Heart right ventricle (tissue), 16 donors: ENCODE measurements at regions not wholly inside any gene's neighbourhood (a gene's known extent, or its start where the extent isn't known, plus 50 kb on each side); places are given as distances from the start of the nearest gene placed in this dataset.

Experiments used
- ATAC-seq, 8 donors: fragments of 200-7000 bp; cut with Tn5 transposase; one replicate each; pipeline ENCODE4 v1.9.1; 2020; ENCODE audit warnings: mild to moderate bottlenecking in 8 of 8, moderate library complexity in 8 of 8, moderate number of reproducible peaks in 1 of 8
- DNase-seq, 2 donors: peaks; one replicate each; pipeline ENCODE4 v3.0.0-alpha.2; 2020
- H3K27ac ChIP-seq, 10 donors: fragments of 200-600 bp; sonication (generic) in 2 of 10; one replicate each; pipeline versions ENCODE4 v1.5.0 to v1.8.0; 2020 to 2022; ENCODE audit warnings: mild to moderate bottlenecking in 3 of 10
- H3K27me3 ChIP-seq, 7 donors: fragments of 200-600 bp; one replicate each; pipeline ENCODE4 v1.8.0; 2021 to 2022; ENCODE audit warnings: mild to moderate bottlenecking in 2 of 7
- H3K36me3 ChIP-seq, 9 donors: fragments of 200-600 bp; sonication (generic) in 1 of 9; one replicate each; pipeline versions ENCODE4 v1.5.0 to v1.8.0; 2020 to 2022; ENCODE audit warnings: mild to moderate bottlenecking in 2 of 9
- H3K4me1 ChIP-seq, 9 donors: fragments of 200-600 bp; sonication (generic) in 1 of 9; one replicate each; pipeline versions ENCODE4 v1.5.0 to v1.8.0; 2020 to 2022; ENCODE audit warnings: mild to moderate bottlenecking in 4 of 9
- H3K4me3 ChIP-seq, 10 donors: fragments of 200-600 bp; sonication (generic) in 2 of 10; one replicate each; pipeline versions ENCODE4 v1.5.0 to v1.8.0; 2020 to 2022; ENCODE audit warnings: mild to moderate bottlenecking in 7 of 10, moderate library complexity in 2 of 10
- H3K9me3 ChIP-seq, 11 donors: fragments of 200-600 bp in 10 of 11; sonication (generic) in 2 of 11; one replicate each; pipeline versions ENCODE4 v1.5.0 to v1.8.0; 2013 to 2022; ENCODE audit warnings: mild to moderate bottlenecking in 2 of 11, control low read depth in 1 of 11, moderate library complexity in 1 of 11
- WGBS, 2 donors: extraction: QIAGEN DNeasy Blood & Tissue Kit; methylation state at CpG; one replicate each; pipeline ENCODE4 v1.1.7; 2013; ENCODE audit warnings: inconsistent platforms in 1 of 2; 5-methylcytosine and 5-hydroxymethylcytosine counted together
- intact Hi-C, 10 donors: fragments of 100-400 bp; cut with DNase I; formaldehyde crosslinking; loops; one replicate each; pipeline versions ENCODE4 v1.11.1 to v1.14.2; 2022
- TF ChIP-seq, protein P1 (sequence below), 9 donors: fragments of 200-600 bp; sonication (generic) in 2 of 9; IDR thresholded peaks; one replicate each; pipeline versions ENCODE4 v1.5.0 to v1.8.0; 2021 to 2022; ENCODE audit warnings: antibody characterized with exemption in 9 of 9, mild to moderate bottlenecking in 5 of 9, moderate library complexity in 1 of 9
- donor health status: Arrhythmogenic right ventricular cardiomyopathy.
- donor health status: ischemic (EF 13 %, LVEDD 7.1; RV severe dilation, severe dysfunction).
- donor health status: healthy with polysubstance abuse.
- donor health status: DM: no; HTN: yes; CAD: no.
- donor health status: DM: no; HTN: no; CAD: no.
- donor health status: ischemic (EF 25% LVEDD 6.9; RV normal size, moderate dysfunction).
- donor health status: ischemic (EF 25% LVEDD 5.7; RV mildly dilated, moderate dysfunction).
- donor health status: healthy.
- donor health status: DM: yes; HTN: yes; CAD: no.
- donor health status: Ischemic cardiomyopathy.
- donor health status: ischemic (EF 35%, LVEDD 5.7; RV mildly dilated, moderate dysfunction).
- donor health status: nonischemic (EF 11% LVEDD 7.7; RV severe dilation, severe dysfunction).
- donor health status: DM: yes; HTN: yes; CAD: no.
- donor health status: PGD.
- donor health status: ischemic (EF 29% LVEDD 5.4; RV normal size, mild dysfunction).
- donor health status: nonischemic (EF 23%, LVEDD 6.1; RV moderate dilation, normal function).

DNA sequence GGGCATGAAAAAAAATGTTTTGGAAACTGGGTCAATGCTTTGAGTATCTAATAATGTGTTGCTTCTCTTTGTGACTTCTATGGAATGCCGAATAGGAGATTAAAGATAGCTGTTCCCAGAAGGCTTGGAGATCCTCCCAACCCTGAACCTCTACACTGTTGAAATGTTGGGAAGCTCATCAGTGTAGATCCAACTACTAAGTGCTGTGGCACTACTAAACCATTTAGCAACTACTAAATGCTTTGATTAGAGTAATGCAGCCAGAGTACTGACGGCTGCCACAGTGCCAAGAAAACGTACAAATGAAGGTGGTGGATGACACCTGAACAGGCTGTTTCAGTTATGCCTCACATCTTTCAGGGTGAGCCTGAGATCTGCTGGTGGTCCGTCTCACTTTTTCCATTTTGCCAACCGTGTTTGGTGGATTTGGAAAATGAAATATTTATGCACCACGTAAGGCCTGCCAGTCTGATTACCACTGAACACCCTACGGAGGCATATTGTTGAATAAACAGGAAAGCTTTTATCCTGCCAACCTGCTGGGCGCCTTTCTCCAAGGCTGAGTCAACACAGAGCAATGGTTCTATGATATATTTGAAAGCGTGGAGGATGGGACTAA is 938.0 kb upstream of the FLRT2 start:
- intact Hi-C loops, result no loop called here
- ATAC-seq, result peak in 1 of 8 donors; percentile 83

DNA sequence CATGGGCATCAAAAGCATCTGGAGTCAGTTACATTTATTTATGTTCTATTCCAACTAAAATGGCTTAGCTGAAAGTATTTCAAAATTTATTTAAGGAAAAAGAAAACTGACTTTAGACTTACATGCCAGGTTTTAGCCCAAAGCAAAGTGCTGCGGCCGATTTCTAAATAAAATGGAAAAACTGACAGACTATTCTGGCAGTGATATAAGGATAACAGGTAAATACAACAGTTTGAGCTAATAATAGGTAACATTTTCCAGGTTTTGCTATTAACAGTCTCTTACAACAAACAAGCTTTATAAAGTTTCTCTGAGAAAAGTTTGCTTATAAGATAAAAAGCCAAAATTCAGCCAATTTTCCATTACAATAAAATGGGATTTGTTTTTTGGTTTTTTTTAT is 937.2 kb upstream of the FLRT2 start:
- Histone ChIP-seq H3K9me3 (peaks cover 0 to 7% (median 0%) of the 10 kb centered on the region in 11 donors), H3K27me3 (no peaks in the 10 kb centered on the region), H3K4me3 (no peak overlapping the region), H3K36me3 (no peaks in the 10 kb centered on the region), H3K4me1 (no peaks in the 10 kb centered on the region), H3K27ac (no peak overlapping the region)
- 91 to 93% methylated on average over 2 of the region's 2 CpGs for WGBS, 2 donors
- no peak for DNase-seq
- no peak for ATAC-seq
- TF ChIP-seq, protein P1, sequence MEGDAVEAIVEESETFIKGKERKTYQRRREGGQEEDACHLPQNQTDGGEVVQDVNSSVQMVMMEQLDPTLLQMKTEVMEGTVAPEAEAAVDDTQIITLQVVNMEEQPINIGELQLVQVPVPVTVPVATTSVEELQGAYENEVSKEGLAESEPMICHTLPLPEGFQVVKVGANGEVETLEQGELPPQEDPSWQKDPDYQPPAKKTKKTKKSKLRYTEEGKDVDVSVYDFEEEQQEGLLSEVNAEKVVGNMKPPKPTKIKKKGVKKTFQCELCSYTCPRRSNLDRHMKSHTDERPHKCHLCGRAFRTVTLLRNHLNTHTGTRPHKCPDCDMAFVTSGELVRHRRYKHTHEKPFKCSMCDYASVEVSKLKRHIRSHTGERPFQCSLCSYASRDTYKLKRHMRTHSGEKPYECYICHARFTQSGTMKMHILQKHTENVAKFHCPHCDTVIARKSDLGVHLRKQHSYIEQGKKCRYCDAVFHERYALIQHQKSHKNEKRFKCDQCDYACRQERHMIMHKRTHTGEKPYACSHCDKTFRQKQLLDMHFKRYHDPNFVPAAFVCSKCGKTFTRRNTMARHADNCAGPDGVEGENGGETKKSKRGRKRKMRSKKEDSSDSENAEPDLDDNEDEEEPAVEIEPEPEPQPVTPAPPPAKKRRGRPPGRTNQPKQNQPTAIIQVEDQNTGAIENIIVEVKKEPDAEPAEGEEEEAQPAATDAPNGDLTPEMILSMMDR (IDR thresholded peaks at IDR 0.05), result no peak
- intact Hi-C loops, result no loop called here

More for the DNA sequence above, 938.0 kb upstream of the FLRT2 start:
- 76 to 79% methylated on average over 9 of the region's 9 CpGs for WGBS, 2 donors
- H3K4me3 ChIP-seq, result no peak overlapping the region
- no peaks in the 10 kb centered on the region for H3K4me1 ChIP-seq
- no peaks in the 10 kb centered on the region for H3K27me3 ChIP-seq
- H3K9me3 ChIP-seq, result no peaks in the 10 kb centered on the region
- no peaks in the 10 kb centered on the region for H3K36me3 ChIP-seq
- DNase-seq, result no peak
- no peak overlapping the region for H3K27ac ChIP-seq
- TF ChIP-seq, protein P1 (IDR thresholded peaks at IDR 0.05), result no peak

DNA sequence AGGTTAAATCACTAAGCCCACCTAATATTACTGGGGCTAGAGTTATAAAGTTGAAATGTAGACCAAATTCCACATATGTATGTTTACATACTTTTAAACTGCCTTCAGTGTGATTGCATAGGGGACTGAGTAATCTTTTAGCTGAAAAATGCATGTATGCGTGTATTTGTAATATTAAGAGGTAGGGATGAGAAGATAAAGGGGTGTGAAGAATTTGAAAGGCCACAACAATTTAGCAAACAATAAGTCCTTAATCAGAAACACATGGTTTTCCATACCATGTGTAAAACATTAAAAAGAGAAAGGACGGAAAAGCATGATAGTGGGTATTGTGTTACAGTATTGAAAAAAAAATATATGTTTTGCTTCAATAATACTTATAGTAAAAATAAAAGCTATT is 919.9 kb upstream of the FLRT2 start:
- no peaks in the 10 kb centered on the region for H3K36me3 ChIP-seq
- H3K4me3 ChIP-seq, result no peak overlapping the region
- TF ChIP-seq, protein P1 (IDR thresholded peaks at IDR 0.05), result no peak
- H3K4me1 ChIP-seq, result no peaks in the 10 kb centered on the region
- H3K27ac ChIP-seq, result no peak overlapping the region
- intact Hi-C loops, result no loop called here
- no peak for ATAC-seq
- H3K27me3 ChIP-seq, result no peaks in the 10 kb centered on the region
- no peaks in the 10 kb centered on the region for H3K9me3 ChIP-seq
- 89 to 93% methylated on average over 2 of the region's 2 CpGs for whole genome bisulfite sequencing, 2 donors
- no peak for DNase-seq

DNA sequence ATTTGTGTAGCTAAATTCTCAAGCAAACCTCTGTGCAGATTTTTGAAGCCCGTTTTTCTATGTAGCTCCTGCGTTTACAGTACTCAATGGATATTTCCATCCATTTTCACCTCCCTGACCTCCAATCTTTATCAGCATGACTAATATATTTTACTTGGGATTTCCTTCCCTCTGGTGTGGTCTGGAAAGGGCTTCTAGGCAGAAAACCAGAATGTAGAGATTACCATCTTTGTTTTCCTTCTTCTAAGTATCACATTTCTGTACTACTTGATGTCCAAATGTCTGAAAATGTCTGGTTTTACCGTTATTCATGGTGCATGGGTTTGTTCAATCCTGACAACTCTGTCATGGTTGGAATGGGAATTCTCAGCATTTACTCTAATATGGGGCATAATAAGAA is 907.6 kb upstream of the FLRT2 start:
- no peak overlapping the region for H3K27ac ChIP-seq
- intact Hi-C loops, result no loop called here
- ATAC-seq (no peak), DNase-seq (no peak)
- no peak overlapping the region for H3K4me3 ChIP-seq
- no peaks in the 10 kb centered on the region for H3K4me1 ChIP-seq
- H3K9me3 ChIP-seq, result peaks cover 0 to 11% (median 0%) of the 10 kb centered on the region in 11 donors
- H3K36me3 ChIP-seq, result no peaks in the 10 kb centered on the region
- H3K27me3 ChIP-seq, result no peaks in the 10 kb centered on the region
- TF ChIP-seq, protein P1 (IDR thresholded peaks at IDR 0.05), result no peak
- 61 to 62% methylated on average over 3 of the region's 3 CpGs for WGBS, 2 donors
